Uterus (tissue), 3 donors: ENCODE measurements at regions not wholly inside any gene's neighbourhood (a gene's known extent, or its start where the extent isn't known, plus 50 kb on each side); places are given as distances from the start of the nearest gene placed in this dataset.

Experiments
- DNase-seq, 2 donors: peaks; one replicate each; pipeline ENCODE4 v3.0.0-alpha.2; 2019 to 2020
- H3K27ac ChIP-seq, 2 donors: fragments of 200-600 bp; sonication (generic); 1 replicate in 1 of 2; 2 replicates in 1 of 2; pipeline ENCODE4 v1.5.1; 2016 to 2018
- H3K27me3 ChIP-seq, 2 donors: fragments of 200-600 bp; sonication (generic); one replicate each; pipeline ENCODE4 v1.5.1; 2018 to 2019; ENCODE audit warnings: control low read depth in 1 of 2
- H3K36me3 ChIP-seq, 2 donors: fragments of 200-600 bp; sonication (generic); one replicate each; pipeline ENCODE4 v1.5.1; 2019; ENCODE audit warnings: control low read depth in 1 of 2
- H3K4me1 ChIP-seq, 2 donors: fragments of 200-600 bp; sonication (generic); one replicate each; pipeline ENCODE4 v1.5.1; 2018 to 2019; ENCODE audit warnings: control low read depth in 1 of 2
- H3K4me3 ChIP-seq, 2 donors: fragments of 200-600 bp; sonication (generic); 1 replicate in 1 of 2; 2 replicates in 1 of 2; pipeline ENCODE4 v1.5.1; 2018 to 2019; ENCODE audit warnings: mild to moderate bottlenecking in 1 of 2
- H3K9me3 ChIP-seq, 2 donors: fragments of 200-600 bp; sonication (generic); one replicate each; pipeline ENCODE4 v1.5.1; 2019; ENCODE audit warnings: control low read depth in 1 of 2
- CTCF ChIP-seq, 4 experiments: fragments of 200-600 bp in 2 of 4; fragments of 450-650 bp in 2 of 4; sonication (generic) in 2 of 4; IDR thresholded peaks; one replicate each; pipeline ENCODE4 v1.5.1; 2016 to 2019; ENCODE audit warnings: antibody characterized with exemption in 4 of 4, mild to moderate bottlenecking in 2 of 4, moderate library complexity in 1 of 4
- POLR2A ChIP-seq, 2 donors: fragments of 450-650 bp; IDR thresholded peaks; one replicate each; pipeline ENCODE4 v1.6.1; 2016; ENCODE audit warnings: antibody characterized with exemption in 2 of 2, mild to moderate bottlenecking in 1 of 2, moderate library complexity in 1 of 2
- intact Hi-C: fragments of 100-400 bp; cut with DNase I; formaldehyde crosslinking; loops from one replicate; pipeline ENCODE4 v1.15.1; 2023; ENCODE audit warnings: low total_unique reads
- donor health status: DM: yes; HTN: yes; CAD: no.

- Histone ChIP-seq H3K27me3 (no peaks in the 10 kb centered on the region), H3K4me3 (no peak overlapping the region), H3K27ac (no peak overlapping the region), H3K9me3 (no peaks in the 10 kb centered on the region), H3K4me1 (no peaks in the 10 kb centered on the region), H3K36me3 (no peaks in the 10 kb centered on the region)
- intact Hi-C loops = no loop called here
- TF ChIP-seq POLR2A (IDR thresholded peaks at IDR 0.05) = no peak
- TF ChIP-seq CTCF (IDR thresholded peaks at IDR 0.05) = no peak
- no peak for DNase-seq
These were observed 340.1 kb downstream of the MN1 start for GRCh38 chr22:27461470-27461869.

GRCh38 chr22:27462190-27462589 is 339.4 kb downstream of the MN1 start:
- Histone ChIP-seq H3K9me3 (no peaks in the 10 kb centered on the region), H3K4me3 (no peak overlapping the region), H3K4me1 (no peaks in the 10 kb centered on the region), H3K36me3 (no peaks in the 10 kb centered on the region), H3K27ac (no peak overlapping the region), H3K27me3 (no peaks in the 10 kb centered on the region)
- TF ChIP-seq POLR2A (IDR thresholded peaks at IDR 0.05) (no peak), CTCF (IDR thresholded peaks at IDR 0.05) (no peak)
- intact Hi-C loops = no loop called here
- no peak for DNase-seq

GRCh38 chr22:27463121-27463660 is 338.4 kb downstream of the MN1 start:
- intact Hi-C loops = no loop called here
- H3K27me3 ChIP-seq = no peaks in the 10 kb centered on the region
- no peaks in the 10 kb centered on the region for H3K9me3 ChIP-seq
- no peak for TF ChIP-seq POLR2A (IDR thresholded peaks at IDR 0.05)
- TF ChIP-seq CTCF (IDR thresholded peaks at IDR 0.05) = no peak
- DNase-seq = no peak
- H3K36me3 ChIP-seq = no peaks in the 10 kb centered on the region
- H3K4me1 ChIP-seq = no peaks in the 10 kb centered on the region
- no peak overlapping the region for H3K4me3 ChIP-seq
- H3K27ac ChIP-seq = no peak overlapping the region

- no peak overlapping the region for H3K4me3 ChIP-seq
- no peaks in the 10 kb centered on the region for H3K27me3 ChIP-seq
- no peak for TF ChIP-seq CTCF (IDR thresholded peaks at IDR 0.05)
- no peak for TF ChIP-seq POLR2A (IDR thresholded peaks at IDR 0.05)
- H3K27ac ChIP-seq = no peak overlapping the region
- no peaks in the 10 kb centered on the region for H3K36me3 ChIP-seq
- intact Hi-C loops = no loop called here
- no peaks in the 10 kb centered on the region for H3K9me3 ChIP-seq
- no peaks in the 10 kb centered on the region for H3K4me1 ChIP-seq
- DNase-seq = no peak
These were observed 335.3 kb downstream of the MN1 start for GRCh38 chr22:27466229-27466628.

DNA sequence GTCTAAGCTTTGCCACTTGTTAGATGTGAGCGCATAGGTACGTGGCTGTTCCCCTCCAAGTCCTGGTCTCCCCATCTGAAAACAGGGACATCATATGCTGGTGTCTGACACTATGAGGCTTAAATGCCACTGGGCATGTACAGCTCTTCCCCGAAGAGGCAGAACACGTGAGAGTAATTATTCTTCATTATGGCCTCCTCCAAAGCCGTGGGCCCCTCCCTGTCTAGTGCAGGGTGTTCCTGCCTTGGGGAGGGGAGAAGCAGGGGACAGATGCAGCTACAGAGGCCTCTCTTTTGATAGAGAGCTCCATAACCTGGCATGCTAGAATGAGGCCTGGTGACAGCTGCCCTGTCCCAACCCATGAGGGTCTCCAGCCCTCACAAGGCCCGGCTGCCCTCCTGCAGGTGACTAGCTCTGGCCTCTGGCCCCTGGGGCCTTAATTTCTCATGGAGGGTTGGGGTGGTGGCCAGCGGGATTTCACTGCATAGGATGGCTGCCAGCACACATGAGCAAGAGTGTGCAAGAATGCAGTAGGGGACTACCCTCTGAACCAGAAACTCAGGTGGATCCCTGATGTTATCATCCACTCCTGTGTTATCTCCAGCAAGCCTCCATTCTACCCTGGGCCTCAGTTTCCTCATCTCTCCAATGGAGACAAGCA is 334.6 kb downstream of the MN1 start:
- H3K4me3 ChIP-seq = no peak overlapping the region
- no peaks in the 10 kb centered on the region for H3K27me3 ChIP-seq
- H3K9me3 ChIP-seq = no peaks in the 10 kb centered on the region
- no peak for DNase-seq
- H3K27ac ChIP-seq = no peak overlapping the region
- intact Hi-C loops = no loop called here
- TF ChIP-seq CTCF (IDR thresholded peaks at IDR 0.05) (no peak), POLR2A (IDR thresholded peaks at IDR 0.05) (no peak)
- no peaks in the 10 kb centered on the region for H3K4me1 ChIP-seq
- H3K36me3 ChIP-seq = no peaks in the 10 kb centered on the region
